HepG2 (cell line): ENCODE measurements at regions not wholly inside any gene's neighbourhood (a gene's known extent, or its start where the extent isn't known, plus 50 kb on each side); places are given as distances from the start of the nearest gene placed in this dataset.

Source experiments
- ATAC-seq: fragments of 200-7000 bp; cut with Tn5 transposase; 3 replicates; pipeline ENCODE4 v1.9.1; 2020; ENCODE audit warnings: mild to moderate bottlenecking, moderate library complexity
- BruUV-seq: library from RNA; stranded (reverse); fragments of 400-500 nt; replicated peaks from 2 replicates; lab custom pipeline; 2021; lab: Mats Ljungman, UMichigan
- CTCF ChIA-PET: fragments of 300-600 bp; formaldehyde crosslinking; extraction: SDS; loops from one replicate; lab custom pipeline; 2021; ENCODE audit warnings: low total read pairs, inconsistent platforms, low intra/inter-chr PET ratio; lab: Yijun Ruan, JAX
- POLR2A ChIA-PET: fragments of 350-600 bp; sonication (Branson Sonifier 250); formaldehyde crosslinking; loops from one replicate; lab custom pipeline; 2020; ENCODE audit warnings: antibody characterized with exemption, inconsistent platforms; lab: Yijun Ruan, JAX
- DNase-seq: peaks from one replicate; pipeline ENCODE4 v3.0.0-alpha.2; 2015; ENCODE audit warnings: low spot score
- FAIRE-seq: peaks from 3 replicates; lab custom pipeline; 2011; peaks lifted over from hg19 to GRCh38; lab: Jason Lieb, UNC
- H2AFZ ChIP-seq: one replicate; pipeline ENCODE4 v1.6.1; 2011; ENCODE audit warnings: low read length, inconsistent platforms
- H3K27ac ChIP-seq: fragments of 300-600 bp; 3 replicates; pipeline ENCODE4 v1.8.0; 2011; ENCODE audit warnings: mixed run types, mild to moderate bottlenecking, mixed read lengths, low read length, inconsistent platforms; ENCODE audit not compliant: insufficient read depth; ENCODE audit errors: extremely low read length
- H3K27me3 ChIP-seq, 2 experiments: fragments of 200-600 bp in 1 of 2; 2 replicates in 1 of 2; 3 replicates in 1 of 2; pipeline versions ENCODE4 v1.6.0 to v1.8.0; 2011; ENCODE audit warnings: low read length in 2 of 2, mild to moderate bottlenecking in 2 of 2, moderate library complexity in 2 of 2, inconsistent platforms in 1 of 2; ENCODE audit not compliant: insufficient read depth in 2 of 2, control insufficient read depth in 1 of 2
- H3K36me3 ChIP-seq, 2 experiments: fragments of 200-600 bp in 1 of 2; replicated peaks in 1 of 2; 2 replicates in 1 of 2; 3 replicates in 1 of 2; pipeline versions ENCODE4 v1.5.1 to v1.8.0; 2011; ENCODE audit warnings: low read length in 2 of 2, inconsistent platforms in 1 of 2; ENCODE audit not compliant: insufficient read depth in 2 of 2, control insufficient read depth in 1 of 2
- H3K4me1 ChIP-seq: 2 replicates; pipeline ENCODE4 v1.5.1; 2012; ENCODE audit warnings: low read length, inconsistent platforms; ENCODE audit not compliant: insufficient read depth
- H3K4me2 ChIP-seq: 2 replicates; pipeline ENCODE4 v1.6.0; 2011; ENCODE audit warnings: low read depth, low read length, inconsistent platforms
- H3K4me3 ChIP-seq, 3 experiments: fragments of 200-600 bp in 1 of 3; sonication (generic), shearing (Covaris generic) in 1 of 3; replicated peaks in 1 of 3; 2 replicates each; pipeline ENCODE4 v1.5.1; 2011 to 2016; ENCODE audit warnings: low read length in 3 of 3, inconsistent platforms in 2 of 3, low read depth in 2 of 3, mild to moderate bottlenecking in 2 of 3, control low read depth in 1 of 3, mixed read lengths in 1 of 3; ENCODE audit not compliant: insufficient read depth in 1 of 3
- H3K79me2 ChIP-seq: one replicate; pipeline ENCODE4 v1.6.1; 2011; ENCODE audit warnings: low read length, inconsistent platforms; ENCODE audit not compliant: insufficient read depth
- H3K9ac ChIP-seq: 2 replicates; pipeline ENCODE4 v1.6.0; 2011; ENCODE audit warnings: mild to moderate bottlenecking, low read depth, low read length, inconsistent platforms; ENCODE audit not compliant: insufficient read depth
- H3K9me3 ChIP-seq: 2 replicates; pipeline ENCODE4 v1.5.1; 2012; ENCODE audit warnings: mild to moderate bottlenecking, low read length
- H4K20me1 ChIP-seq: 2 replicates; pipeline ENCODE4 v1.6.0; 2011; ENCODE audit warnings: inconsistent platforms, mild to moderate bottlenecking, low read length, moderate library complexity; ENCODE audit not compliant: insufficient read depth
- ELF3 ChIP-seq: IDR thresholded peaks from 2 replicates; pipeline ENCODE4 v1.6.1; 2016; ENCODE audit warnings: missing genetic modification reagents, missing compliant biosample characterization
- FOXK1 ChIP-seq: sonication (generic); formaldehyde crosslinking; IDR thresholded peaks from 2 replicates; pipeline ENCODE4 v1.4.0; 2020; ENCODE audit warnings: low read depth, missing genetic modification reagents, borderline replicate concordance
- FOXK2 ChIP-seq: fragments of 450-650 bp; IDR thresholded peaks from 2 replicates; pipeline ENCODE4 v1.6.1; 2016
- JUN ChIP-seq: sonication (generic); formaldehyde crosslinking; IDR thresholded peaks from 2 replicates; pipeline ENCODE4 v1.4.0; 2020; ENCODE audit warnings: mild to moderate bottlenecking, missing genetic modification reagents
- MLXIP ChIP-seq: sonication (generic); formaldehyde crosslinking; IDR thresholded peaks from 2 replicates; pipeline ENCODE4 v1.9.0; 2021; ENCODE audit warnings: missing genetic modification reagents, borderline replicate concordance
- STAT6 ChIP-seq: sonication (generic); formaldehyde crosslinking; IDR thresholded peaks from 2 replicates; pipeline ENCODE4 v1.4.0; 2020; ENCODE audit warnings: missing genetic modification reagents, mild to moderate bottlenecking, borderline replicate concordance
- TCF12 ChIP-seq, 2 experiments: fragments of 450-650 bp in 1 of 2; sonication (generic) in 1 of 2; formaldehyde crosslinking in 1 of 2; IDR thresholded peaks; 2 replicates each; pipeline versions ENCODE4 v1.6.1 to v1.8.0; 2017 to 2022; ENCODE audit warnings: antibody characterized with exemption in 1 of 2, mild to moderate bottlenecking in 1 of 2, missing genetic modification reagents in 1 of 2, moderate library complexity in 1 of 2
- YEATS4 ChIP-seq: sonication (generic); formaldehyde crosslinking; IDR thresholded peaks from 2 replicates; pipeline ENCODE4 v1.4.0; 2020; ENCODE audit warnings: missing genetic modification reagents, borderline replicate concordance
- ZFP36 ChIP-seq: fragments of 150-350 bp; IDR thresholded peaks from 2 replicates; pipeline ENCODE4 v1.6.1; 2018; ENCODE audit warnings: borderline replicate concordance, low read length, low read depth; ENCODE audit not compliant: partially characterized antibody
- ZNF205 ChIP-seq: IDR thresholded peaks from 2 replicates; pipeline ENCODE4 v1.6.1; 2018; ENCODE audit warnings: missing biosample characterization, missing genetic modification reagents
- ZNF253 ChIP-seq: sonication (generic); formaldehyde crosslinking; IDR thresholded peaks from 2 replicates; pipeline ENCODE4 v1.8.0; 2022; ENCODE audit warnings: mild to moderate bottlenecking, missing genetic modification reagents, borderline replicate concordance
- ZNF414 ChIP-seq: sonication (generic); formaldehyde crosslinking; IDR thresholded peaks from 2 replicates; pipeline ENCODE4 v1.5.0; 2020; ENCODE audit warnings: missing genetic modification reagents
- ZNF839 ChIP-seq: sonication (generic); formaldehyde crosslinking; IDR thresholded peaks from 2 replicates; pipeline ENCODE4 v1.4.0; 2020; ENCODE audit warnings: missing genetic modification reagents, mild to moderate bottlenecking, borderline replicate concordance
- ZNF841 ChIP-seq: sonication (generic); formaldehyde crosslinking; IDR thresholded peaks from 2 replicates; pipeline ENCODE4 v1.8.1; 2023; ENCODE audit warnings: missing genetic modification reagents, borderline replicate concordance
- WGBS: methylation state at CpG from one replicate; pipeline ENCODE4 v1.1.6; 2017; ENCODE audit warnings: low lambda C conversion rate; 5-methylcytosine and 5-hydroxymethylcytosine counted together
- in situ Hi-C: cut with HindIII; loops from 2 replicates; pipeline ENCODE4 v1.10.0; 2017; ENCODE audit warnings: low pct_unique_long_range_greater_than_20kb; ENCODE audit not compliant: extremely low pct_ligation_motif_present
- intact Hi-C: fragments of 100-400 bp; cut with micrococcal nuclease; formaldehyde crosslinking; loops from one replicate; pipeline ENCODE4 v1.10.0; 2022; ENCODE audit not compliant: unreplicated experiment
- TF ChIP-seq, protein P1 (sequence below): sonication (generic); formaldehyde crosslinking; IDR thresholded peaks from 2 replicates; pipeline ENCODE4 v1.5.0; 2020; ENCODE audit warnings: missing genetic modification reagents

DNA sequence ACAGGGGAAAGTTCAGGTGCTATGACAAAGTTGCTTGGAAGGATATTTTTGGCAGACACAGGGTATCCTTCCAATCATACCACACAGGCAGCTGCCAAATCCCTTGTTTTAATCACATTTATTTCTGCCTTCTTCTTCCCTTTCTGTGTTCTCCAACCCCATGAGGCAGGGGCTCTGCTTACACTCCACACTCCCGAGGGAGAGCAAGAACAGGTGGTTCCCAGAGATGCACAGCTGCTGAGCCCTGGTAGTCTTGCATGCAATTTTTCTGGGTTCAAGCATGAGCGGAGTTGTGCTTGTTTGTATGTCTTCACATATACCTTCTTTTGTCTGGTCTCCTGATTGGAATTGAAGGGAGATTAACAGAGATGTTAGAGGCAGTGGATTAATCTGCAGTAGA lies 251.7 kb upstream of the ST6GAL2 start (continued):
- TF ChIP-seq ZNF253 (no peak), FOXK1 (CRISPR knock-in tag) (no peak), ZNF414 (CRISPR knock-in tag) (no peak), STAT6 (CRISPR knock-in tag) (no peak), ZNF839 (CRISPR knock-in tag) (no peak)

- Histone ChIP-seq H3K36me3 (no peaks in the 10 kb centered on the region), H3K4me2 (no peak overlapping the region), H3K4me3 (no peak overlapping the region), H3K4me1 (no peaks in the 10 kb centered on the region), H3K27ac (no peak overlapping the region), H3K27me3 (no peaks in the 10 kb centered on the region), H3K9me3 (peaks cover 9% of the 10 kb centered on the region), H3K79me2 (no peaks in the 10 kb centered on the region), H4K20me1 (no peaks in the 10 kb centered on the region), H3K9ac (no peak overlapping the region), H2AFZ (no peak overlapping the region)
- WGBS = 10% methylated on average over 2 of the region's 2 CpGs
- intact Hi-C loops = no loop called here
- ATAC-seq (no peak), FAIRE-seq (no peak), DNase-seq (no peak)
- no TSS peak for BruUV-seq
- ChIA-PET CTCF (no interaction called here), POLR2A (no interaction called here)
- in situ Hi-C loops = no loop called here
- no peak for TF ChIP-seq ELF3 (CRISPR knock-in tag)
- no peak for TF ChIP-seq MLXIP
- no peak for TF ChIP-seq ZFP36
- TF ChIP-seq ZNF205 = no peak
- TF ChIP-seq, protein P1, sequence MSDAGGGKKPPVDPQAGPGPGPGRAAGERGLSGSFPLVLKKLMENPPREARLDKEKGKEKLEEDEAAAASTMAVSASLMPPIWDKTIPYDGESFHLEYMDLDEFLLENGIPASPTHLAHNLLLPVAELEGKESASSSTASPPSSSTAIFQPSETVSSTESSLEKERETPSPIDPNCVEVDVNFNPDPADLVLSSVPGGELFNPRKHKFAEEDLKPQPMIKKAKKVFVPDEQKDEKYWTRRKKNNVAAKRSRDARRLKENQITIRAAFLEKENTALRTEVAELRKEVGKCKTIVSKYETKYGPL (CRISPR knock-in tag) = no peak
- TF ChIP-seq YEATS4 (CRISPR knock-in tag) = no peak
- no peak for TF ChIP-seq ZNF841 (CRISPR knock-in tag)
- no peak for TF ChIP-seq JUN (CRISPR knock-in tag)
- no peak for TF ChIP-seq TCF12 (IDR thresholded peaks at IDR 0.05)
- TF ChIP-seq TCF12 (CRISPR knock-in tag; IDR thresholded peaks at IDR 0.05) = no peak
- no peak for TF ChIP-seq FOXK2
Observed at GRCh38 chr2:107146181-107146580, 260.2 kb upstream of the ST6GAL2 start.
